ENCODE measurements at regions not wholly inside any gene's neighbourhood (a gene's known extent, or its start where the extent isn't known, plus 50 kb on each side); places are given as distances from the start of the nearest gene placed in this dataset.

- no peak overlapping the region for H3K9ac ChIP-seq (ENCODE audit: insufficient read depth, low read length, poor library complexity, severe bottlenecking)
- H4K20me1 ChIP-seq (ENCODE audit: insufficient read depth, low read length), result no peaks in the 10 kb centered on the region
- WGBS (ENCODE audit: insufficient coverage), result no CpG with 5 or more reads among the region's 3 CpGs
- Mint-ChIP-seq H3K36me3 (no peaks in the 10 kb centered on the region), H3K27me3 (ENCODE audit: low read depth in 3 of 3) (peaks cover 0 to 2% (median 0%) of the 10 kb centered on the region in 3 donors), H3K27ac (no peak overlapping the region), H3K4me1 (peaks cover 25% of the 10 kb centered on the region), H3K4me3 (no peak overlapping the region), H3K9me3 (peaks cover 0 to 5% (median 3%) of the 10 kb centered on the region in 7 donors)
- H3K4me3 ChIP-seq (replicated peaks in 1 of 3; ENCODE audit: low read depth in 2 of 3, low read length in 3 of 3), result no peak overlapping the region
- H3K36me3 ChIP-seq (replicated peaks in 1 of 2; ENCODE audit: control insufficient read depth in 1 of 2, insufficient read depth in 2 of 2, low read length in 2 of 2), result no peaks in the 10 kb centered on the region
- no peak for TF ChIP-seq CTCF (IDR thresholded peaks at IDR 0.05)
- no peak overlapping the region for H3K27ac ChIP-seq (ENCODE audit: low read depth in 1 of 2, low read length in 2 of 2)
- no peak overlapping the region for H3K4me2 ChIP-seq (replicated peaks; ENCODE audit: extremely low read depth, low read length, poor library complexity, severe bottlenecking)
- DNase-seq, result no peak
- no peaks in the 10 kb centered on the region for H3K79me2 ChIP-seq (ENCODE audit: insufficient read depth, low read length)
- no peaks in the 10 kb centered on the region for H3K9me3 ChIP-seq (replicated peaks in 1 of 2; ENCODE audit: control insufficient read depth in 1 of 2, insufficient read depth in 1 of 2, low read length in 2 of 2)
- H2AFZ ChIP-seq (ENCODE audit: insufficient read depth, low read depth, low read length, poor library complexity, severe bottlenecking), result no peak overlapping the region
- intact Hi-C loops (cut with micrococcal nuclease), result no loop called here
- peaks cover 19 to 20% of the 10 kb centered on the region in 2 donors for H3K4me1 ChIP-seq (ENCODE audit: control insufficient read depth in 1 of 2, insufficient read depth in 2 of 2, low read length in 2 of 2)
- H3K27me3 ChIP-seq (ENCODE audit: control insufficient read depth in 2 of 2, insufficient read depth in 2 of 2, low read length in 2 of 2), result no peaks in the 10 kb centered on the region
Observed at GRCh38 chr2:195594248-195594647, 62.8 kb upstream of the SLC39A10 start.

GRCh38 chr2:195592105-195592504 is 64.9 kb upstream of the SLC39A10 start:
- Mint-ChIP-seq H3K27me3 (ENCODE audit: low read depth in 3 of 3) (no peaks in the 10 kb centered on the region), H3K9me3 (peaks cover 0 to 5% (median 3%) of the 10 kb centered on the region in 7 donors), H3K36me3 (no peaks in the 10 kb centered on the region), H3K4me1 (peaks cover 25% of the 10 kb centered on the region), H3K27ac (no peak overlapping the region), H3K4me3 (no peak overlapping the region)
- Histone ChIP-seq H3K4me3 (replicated peaks in 1 of 3; ENCODE audit: low read depth in 2 of 3, low read length in 3 of 3) (no peak overlapping the region), H3K27me3 (ENCODE audit: control insufficient read depth in 2 of 2, insufficient read depth in 2 of 2, low read length in 2 of 2) (no peaks in the 10 kb centered on the region), H3K79me2 (ENCODE audit: insufficient read depth, low read length) (no peaks in the 10 kb centered on the region), H3K27ac (ENCODE audit: low read depth in 1 of 2, low read length in 2 of 2) (no peak overlapping the region), H4K20me1 (ENCODE audit: insufficient read depth, low read length) (no peaks in the 10 kb centered on the region), H3K4me2 (replicated peaks; ENCODE audit: extremely low read depth, low read length, poor library complexity, severe bottlenecking) (no peak overlapping the region), H2AFZ (ENCODE audit: insufficient read depth, low read depth, low read length, poor library complexity, severe bottlenecking) (no peak overlapping the region), H3K36me3 (replicated peaks in 1 of 2; ENCODE audit: control insufficient read depth in 1 of 2, insufficient read depth in 2 of 2, low read length in 2 of 2) (no peaks in the 10 kb centered on the region), H3K4me1 (ENCODE audit: control insufficient read depth in 1 of 2, insufficient read depth in 2 of 2, low read length in 2 of 2) (peaks cover 19 to 20% of the 10 kb centered on the region in 2 donors), H3K9me3 (replicated peaks in 1 of 2; ENCODE audit: control insufficient read depth in 1 of 2, insufficient read depth in 1 of 2, low read length in 2 of 2) (no peaks in the 10 kb centered on the region), H3K9ac (ENCODE audit: insufficient read depth, low read length, poor library complexity, severe bottlenecking) (no peak overlapping the region)
- DNase-seq, result no peak
- TF ChIP-seq CTCF (IDR thresholded peaks at IDR 0.05), result no peak
- WGBS (ENCODE audit: insufficient coverage), result no CpG with 5 or more reads among the region's 2 CpGs
- intact Hi-C loops (cut with micrococcal nuclease), result no loop called here

Data from CD14-positive monocyte (primary cell).